ENCODE measurements at regions not wholly inside any gene's neighbourhood (a gene's known extent, or its start where the extent isn't known, plus 50 kb on each side); places are given as distances from the start of the nearest gene placed in this dataset.

DNA sequence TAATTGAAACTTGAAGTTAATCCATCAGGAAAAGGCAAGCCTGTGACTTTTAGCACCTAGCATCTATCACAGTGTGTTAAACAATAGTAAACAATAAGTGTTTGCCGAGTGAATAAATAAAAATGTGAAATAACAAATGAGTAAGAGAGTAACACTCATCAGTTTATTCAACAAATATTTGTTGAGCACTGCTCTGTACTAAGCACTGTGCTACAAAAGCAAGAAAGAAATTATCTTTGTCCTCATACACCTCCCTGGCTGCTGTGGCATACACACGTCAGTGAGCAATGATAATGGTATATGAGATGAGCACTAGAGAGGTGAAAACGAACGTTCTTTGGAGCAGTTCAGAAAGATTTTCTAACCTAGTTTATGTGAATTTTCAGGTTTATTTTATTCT, 295.0 kb upstream of the LRRC7 start:
- POLR2A ChIA-PET: no interaction called here
- intact Hi-C loops (cut with micrococcal nuclease): no loop called here
- H3K9me3 Mint-ChIP-seq: peaks cover 4% of the 10 kb centered on the region
- CTCF ChIA-PET: no interaction called here
- no peak for TF ChIP-seq CTCF (IDR thresholded peaks at IDR 0.05)
- no peak overlapping the region for H3K4me3 Mint-ChIP-seq
- no peaks in the 10 kb centered on the region for H3K4me1 Mint-ChIP-seq (ENCODE audit: low read depth)
- H3K27me3 Mint-ChIP-seq: no peaks in the 10 kb centered on the region
- H3K36me3 Mint-ChIP-seq (ENCODE audit: low read depth): no peaks in the 10 kb centered on the region
- H3K27ac Mint-ChIP-seq: no peak overlapping the region
- ATAC-seq (no peak), DNase-seq (no peak)

DNA sequence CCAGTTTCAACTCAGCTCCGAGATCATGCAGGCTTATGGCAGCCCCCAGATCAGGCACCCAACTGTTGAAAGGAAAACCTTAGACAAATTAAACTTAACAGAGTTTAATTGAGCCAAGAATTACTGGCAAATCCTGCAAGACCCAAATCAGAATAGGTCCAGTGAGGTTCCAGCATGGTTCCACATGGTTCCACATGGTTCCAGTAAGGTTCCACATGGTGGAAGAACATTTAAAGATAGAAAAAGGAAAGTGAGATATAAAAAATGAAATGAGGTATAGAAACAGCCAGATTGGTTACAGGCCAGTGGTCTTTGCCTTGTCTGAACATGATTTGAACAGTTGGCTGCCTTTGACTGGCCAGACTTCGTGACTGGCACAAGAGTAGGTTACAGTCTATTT, 288.8 kb upstream of the LRRC7 start:
- CTCF ChIA-PET: no interaction called here
- POLR2A ChIA-PET: no interaction called here
- intact Hi-C loops (cut with micrococcal nuclease): no loop called here

GRCh38 chr1:69283516-69283915, 284.2 kb upstream of the LRRC7 start:
- no peaks in the 10 kb centered on the region for H3K36me3 Mint-ChIP-seq (ENCODE audit: low read depth)
- ChIA-PET POLR2A (interaction anchor here (0.5 kb wide), 1 partner anchor 1377 kb away, joined by 3 read pairs; no protein-coding TSS in a partner anchor), CTCF (no interaction called here)
- H3K27ac Mint-ChIP-seq: no peak overlapping the region
- ATAC-seq (no peak), DNase-seq (no peak)
- no peak for TF ChIP-seq CTCF (IDR thresholded peaks at IDR 0.05)
- intact Hi-C loops (cut with micrococcal nuclease): no loop called here
- no peaks in the 10 kb centered on the region for H3K9me3 Mint-ChIP-seq
- H3K27me3 Mint-ChIP-seq: no peaks in the 10 kb centered on the region
- H3K4me1 Mint-ChIP-seq (ENCODE audit: low read depth): no peaks in the 10 kb centered on the region
- no peak overlapping the region for H3K4me3 Mint-ChIP-seq

More for the DNA sequence above, 288.8 kb upstream of the LRRC7 start:
- ATAC-seq (no peak), DNase-seq (no peak)
- Mint-ChIP-seq H3K27me3 (no peaks in the 10 kb centered on the region), H3K9me3 (peaks cover 4% of the 10 kb centered on the region), H3K27ac (no peak overlapping the region), H3K4me3 (no peak overlapping the region), H3K36me3 (ENCODE audit: low read depth) (no peaks in the 10 kb centered on the region), H3K4me1 (ENCODE audit: low read depth) (no peaks in the 10 kb centered on the region)
- TF ChIP-seq CTCF (IDR thresholded peaks at IDR 0.05): no peak

DNA sequence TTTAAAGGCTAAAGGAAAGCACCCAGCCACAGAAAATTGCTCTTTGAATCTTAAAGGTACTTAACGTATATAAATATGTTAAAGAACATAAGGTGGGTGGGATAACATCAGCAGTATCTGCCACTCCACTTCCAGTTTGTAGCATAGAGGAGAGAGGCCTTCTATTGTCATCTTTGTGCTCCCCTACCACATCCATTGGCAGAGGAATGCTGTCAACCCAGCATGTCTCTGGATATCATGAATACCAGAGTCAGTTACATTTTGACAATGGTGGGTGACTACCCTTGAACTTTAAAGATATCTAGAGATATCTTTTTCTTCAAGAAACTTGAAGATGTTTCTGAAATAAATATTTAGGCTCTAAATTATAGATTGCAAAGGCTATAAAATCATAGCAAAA, 283.2 kb upstream of the LRRC7 start:
- H3K27ac Mint-ChIP-seq: no peak overlapping the region
- DNase-seq: no peak
- H3K9me3 Mint-ChIP-seq: no peaks in the 10 kb centered on the region
- no peak for TF ChIP-seq CTCF (IDR thresholded peaks at IDR 0.05)
- no peaks in the 10 kb centered on the region for H3K36me3 Mint-ChIP-seq (ENCODE audit: low read depth)
- no peaks in the 10 kb centered on the region for H3K4me1 Mint-ChIP-seq (ENCODE audit: low read depth)
- CTCF ChIA-PET: no interaction called here
- intact Hi-C loops (cut with micrococcal nuclease): no loop called here
- no peak for ATAC-seq
- POLR2A ChIA-PET: no interaction called here
- H3K27me3 Mint-ChIP-seq: no peaks in the 10 kb centered on the region
- no peak overlapping the region for H3K4me3 Mint-ChIP-seq

DNA sequence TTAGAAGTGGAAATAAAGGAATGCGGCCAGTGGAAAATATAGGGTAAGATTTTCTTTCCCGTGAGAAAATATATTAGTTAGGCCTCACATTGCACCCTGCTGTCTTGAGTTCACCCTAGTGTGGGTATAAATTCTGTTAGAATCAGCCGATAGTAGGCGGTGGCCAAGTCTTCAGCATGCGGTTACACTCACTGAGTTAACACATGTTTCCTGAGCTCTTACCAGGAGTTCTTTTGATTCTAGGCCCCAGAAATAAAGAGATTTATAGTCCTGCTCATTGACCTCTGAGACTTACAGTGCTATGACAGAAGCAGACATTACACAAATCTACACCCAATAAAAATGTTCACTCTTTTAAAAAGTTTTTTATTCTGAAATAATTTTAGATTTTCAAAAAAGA, 279.3 kb upstream of the LRRC7 start:
- ATAC-seq (no peak), DNase-seq (no peak)
- Mint-ChIP-seq H3K9me3 (no peaks in the 10 kb centered on the region), H3K27me3 (no peaks in the 10 kb centered on the region), H3K4me1 (ENCODE audit: low read depth) (no peaks in the 10 kb centered on the region), H3K36me3 (ENCODE audit: low read depth) (no peaks in the 10 kb centered on the region), H3K27ac (no peak overlapping the region), H3K4me3 (no peak overlapping the region)
- intact Hi-C loops (cut with micrococcal nuclease): no loop called here
- TF ChIP-seq CTCF (IDR thresholded peaks at IDR 0.05): no peak
- ChIA-PET POLR2A (no interaction called here), CTCF (no interaction called here)
